Keratinocyte (primary cell): ENCODE measurements at regions not wholly inside any gene's neighbourhood (a gene's known extent, or its start where the extent isn't known, plus 50 kb on each side); places are given as distances from the start of the nearest gene placed in this dataset.

ENCODE experiments used
- DNase-seq: peaks from one replicate; pipeline ENCODE4 v3.0.0-alpha.2; 2011; ENCODE audit warnings: low read depth, missing footprints, low spot score
- FAIRE-seq: peaks from 2 replicates; lab custom pipeline; 2011; peaks lifted over from hg19 to GRCh38; lab: Jason Lieb, UNC
- H2AFZ ChIP-seq: 2 replicates; pipeline ENCODE4 v1.6.0; 2012; ENCODE audit warnings: low read length, control low read depth, inconsistent platforms; ENCODE audit not compliant: control insufficient read depth
- H3K27ac ChIP-seq: 2 replicates; pipeline ENCODE4 v1.5.1; 2011; ENCODE audit warnings: low read length; ENCODE audit not compliant: control insufficient read depth, insufficient read depth
- H3K27me3 ChIP-seq: 3 replicates; pipeline ENCODE4 v1.6.0; 2011; ENCODE audit warnings: low read length; ENCODE audit not compliant: control insufficient read depth, insufficient read depth; ENCODE audit errors: extremely low read depth
- H3K36me3 ChIP-seq, 2 experiments: 2 replicates in 1 of 2; 3 replicates in 1 of 2; pipeline ENCODE4 v1.5.1; 2011; ENCODE audit warnings: low read length in 2 of 2, mild to moderate bottlenecking in 1 of 2; ENCODE audit not compliant: control insufficient read depth in 2 of 2, insufficient read depth in 2 of 2; ENCODE audit errors: extremely low read depth in 1 of 2
- H3K4me1 ChIP-seq: 3 replicates; pipeline ENCODE4 v1.5.1; 2011; ENCODE audit warnings: low read length; ENCODE audit not compliant: control insufficient read depth, insufficient read depth; ENCODE audit errors: extremely low read depth
- H3K4me2 ChIP-seq: 3 replicates; pipeline ENCODE4 v1.6.0; 2011; ENCODE audit warnings: low read depth, low read length; ENCODE audit not compliant: control insufficient read depth, insufficient read depth; ENCODE audit errors: extremely low read depth
- H3K4me3 ChIP-seq, 3 experiments: fragments of 200-600 bp in 1 of 3; sonication (generic) in 1 of 3; 2 replicates in 2 of 3; 3 replicates in 1 of 3; pipeline ENCODE4 v1.5.1; 2011 to 2016; ENCODE audit warnings: low read length in 3 of 3, mild to moderate bottlenecking in 3 of 3, control low read depth in 2 of 3, inconsistent platforms in 1 of 3, low read depth in 1 of 3, mixed read lengths in 1 of 3, mixed run types in 1 of 3, moderate library complexity in 1 of 3; ENCODE audit not compliant: control insufficient read depth in 2 of 3, insufficient read depth in 2 of 3; ENCODE audit errors: extremely low read depth in 1 of 3
- H3K79me2 ChIP-seq: 2 replicates; pipeline ENCODE4 v1.6.0; 2012; ENCODE audit warnings: low read length; ENCODE audit not compliant: control insufficient read depth, insufficient read depth
- H3K9ac ChIP-seq: 3 replicates; pipeline ENCODE4 v1.6.0; 2011; ENCODE audit warnings: low read length; ENCODE audit not compliant: control insufficient read depth, insufficient read depth; ENCODE audit errors: extremely low read depth
- H3K9me1 ChIP-seq: 3 replicates; pipeline ENCODE4 v1.6.0; 2011; ENCODE audit warnings: low read length; ENCODE audit not compliant: control insufficient read depth, insufficient read depth; ENCODE audit errors: extremely low read depth
- H3K9me3 ChIP-seq: 2 replicates; pipeline ENCODE4 v1.5.1; 2012; ENCODE audit warnings: low read depth, low read length; ENCODE audit not compliant: control insufficient read depth
- H4K20me1 ChIP-seq: 3 replicates; pipeline ENCODE4 v1.6.0; 2011; ENCODE audit warnings: low read length; ENCODE audit not compliant: control insufficient read depth, insufficient read depth; ENCODE audit errors: extremely low read depth
- EZH2 ChIP-seq: IDR thresholded peaks from one replicate; pipeline ENCODE4 v1.6.1; 2012; ENCODE audit warnings: inconsistent platforms, mild to moderate bottlenecking, low read length, moderate library complexity
- dilution Hi-C: fragments of 300-500 bp; cut with MboI; formaldehyde crosslinking; loops from one replicate; pipeline ENCODE4 v1.7.0; 2020; ENCODE audit warnings: low sequenced_read_pairs; ENCODE audit not compliant: extremely low pct_ligation_motif_present
- TF ChIP-seq, protein P1 (sequence below), 3 experiments: IDR thresholded peaks in 1 of 3; conservative IDR thresholded peaks in 1 of 3; optimal IDR thresholded peaks in 1 of 3; 2 replicates in 2 of 3; 3 replicates in 1 of 3; pipeline versions ENCODE3 to v1.5.1; 2011; ENCODE audit warnings: low read length in 3 of 3, mild to moderate bottlenecking in 3 of 3, moderate library complexity in 2 of 3, control low read depth in 1 of 3, inconsistent platforms in 1 of 3; ENCODE audit not compliant: insufficient read depth in 2 of 3; ENCODE audit errors: extremely low read depth in 1 of 3

GRCh38 chr11:95435192-95435591 is 204.2 kb upstream of the SESN3 start:
- peaks cover 3% of the 10 kb centered on the region for H3K4me1 ChIP-seq
- no peak overlapping the region for H3K27ac ChIP-seq
- H3K4me2 ChIP-seq: no peak overlapping the region
- dilution Hi-C loops: no loop called here
- H4K20me1 ChIP-seq: no peaks in the 10 kb centered on the region
- H3K79me2 ChIP-seq: no peaks in the 10 kb centered on the region
- no peak overlapping the region for H3K9ac ChIP-seq
- no peaks in the 10 kb centered on the region for H3K36me3 ChIP-seq
- H3K9me3 ChIP-seq: no peaks in the 10 kb centered on the region
- TF ChIP-seq EZH2: no peak
- no peak overlapping the region for H3K4me3 ChIP-seq
- H3K27me3 ChIP-seq: no peaks in the 10 kb centered on the region
- DNase-seq (no peak), FAIRE-seq (no peak)
- H2AFZ ChIP-seq: no peak overlapping the region
- H3K9me1 ChIP-seq: no peaks in the 10 kb centered on the region

DNA sequence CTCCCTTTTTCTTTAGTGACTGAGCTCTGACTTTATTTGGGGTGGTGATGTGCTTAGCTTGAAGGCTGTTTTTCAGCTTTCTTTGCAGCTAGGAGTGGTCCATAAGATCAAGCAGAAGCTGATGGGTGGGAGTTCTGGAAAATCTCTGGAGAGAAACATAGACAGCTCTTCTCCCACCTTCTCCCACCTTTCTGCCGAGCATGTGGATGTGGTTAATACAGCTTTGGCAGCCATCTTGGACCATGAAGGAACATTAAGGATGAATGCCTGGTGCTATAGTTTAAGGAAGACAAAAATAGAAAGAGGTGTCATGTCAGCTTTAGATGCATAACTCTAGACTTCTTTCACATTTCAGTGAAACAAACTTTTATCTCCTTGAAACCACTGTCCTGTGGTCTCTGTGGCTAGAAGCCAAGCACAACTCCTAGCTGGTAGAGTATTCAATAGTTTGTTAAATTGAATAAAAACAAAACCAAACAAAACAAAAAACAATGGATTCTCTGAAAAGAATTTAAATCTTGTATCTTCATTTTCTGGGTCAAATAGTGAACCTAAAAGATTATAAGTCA is 203.6 kb upstream of the SESN3 start:
- peaks cover 3% of the 10 kb centered on the region for H3K4me1 ChIP-seq
- no peaks in the 10 kb centered on the region for H3K9me1 ChIP-seq
- H3K79me2 ChIP-seq: no peaks in the 10 kb centered on the region
- dilution Hi-C loops: no loop called here
- FAIRE-seq (no peak), DNase-seq (no peak)
- H4K20me1 ChIP-seq: no peaks in the 10 kb centered on the region
- H3K27me3 ChIP-seq: no peaks in the 10 kb centered on the region
- no peaks in the 10 kb centered on the region for H3K36me3 ChIP-seq
- H3K27ac ChIP-seq: no peak overlapping the region
- H3K9ac ChIP-seq: no peak overlapping the region
- no peak overlapping the region for H2AFZ ChIP-seq
- H3K4me3 ChIP-seq: no peak overlapping the region
- H3K9me3 ChIP-seq: no peaks in the 10 kb centered on the region
- TF ChIP-seq, protein P1, sequence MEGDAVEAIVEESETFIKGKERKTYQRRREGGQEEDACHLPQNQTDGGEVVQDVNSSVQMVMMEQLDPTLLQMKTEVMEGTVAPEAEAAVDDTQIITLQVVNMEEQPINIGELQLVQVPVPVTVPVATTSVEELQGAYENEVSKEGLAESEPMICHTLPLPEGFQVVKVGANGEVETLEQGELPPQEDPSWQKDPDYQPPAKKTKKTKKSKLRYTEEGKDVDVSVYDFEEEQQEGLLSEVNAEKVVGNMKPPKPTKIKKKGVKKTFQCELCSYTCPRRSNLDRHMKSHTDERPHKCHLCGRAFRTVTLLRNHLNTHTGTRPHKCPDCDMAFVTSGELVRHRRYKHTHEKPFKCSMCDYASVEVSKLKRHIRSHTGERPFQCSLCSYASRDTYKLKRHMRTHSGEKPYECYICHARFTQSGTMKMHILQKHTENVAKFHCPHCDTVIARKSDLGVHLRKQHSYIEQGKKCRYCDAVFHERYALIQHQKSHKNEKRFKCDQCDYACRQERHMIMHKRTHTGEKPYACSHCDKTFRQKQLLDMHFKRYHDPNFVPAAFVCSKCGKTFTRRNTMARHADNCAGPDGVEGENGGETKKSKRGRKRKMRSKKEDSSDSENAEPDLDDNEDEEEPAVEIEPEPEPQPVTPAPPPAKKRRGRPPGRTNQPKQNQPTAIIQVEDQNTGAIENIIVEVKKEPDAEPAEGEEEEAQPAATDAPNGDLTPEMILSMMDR (optimal IDR thresholded peaks at IDR 0.05 in 1 of 3, IDR thresholded peaks at IDR 0.05 in 1 of 3, conservative IDR thresholded peaks at IDR 0.05 in 1 of 3; ENCODE audit: extremely low read depth in 1 of 3, insufficient read depth in 2 of 3, low read length in 3 of 3): no peak
- no peak for TF ChIP-seq EZH2
- H3K4me2 ChIP-seq: no peak overlapping the region

DNA sequence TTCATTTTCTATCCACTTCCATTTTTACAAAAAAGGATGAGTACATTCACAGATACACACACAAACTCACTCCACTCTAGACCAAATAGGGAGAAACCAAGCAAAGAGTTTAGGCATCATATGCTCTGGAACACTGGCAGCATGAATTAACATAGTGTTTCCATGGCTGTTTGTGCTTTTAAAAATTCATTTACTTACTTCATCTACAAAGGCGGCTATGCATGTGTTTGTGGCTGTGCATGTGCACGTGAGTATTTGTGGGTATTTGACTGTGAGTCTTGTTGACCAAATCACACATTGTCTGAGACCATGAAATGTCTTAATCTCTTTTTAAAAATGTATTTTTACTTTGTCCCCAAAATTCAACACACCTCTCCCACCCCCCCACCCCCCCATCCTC is 203.0 kb upstream of the SESN3 start:
- FAIRE-seq: no peak
- H3K4me3 ChIP-seq: no peak overlapping the region
- TF ChIP-seq EZH2: no peak
- TF ChIP-seq, protein P1 (optimal IDR thresholded peaks at IDR 0.05 in 1 of 3, IDR thresholded peaks at IDR 0.05 in 1 of 3, conservative IDR thresholded peaks at IDR 0.05 in 1 of 3; ENCODE audit: extremely low read depth in 1 of 3, insufficient read depth in 2 of 3, low read length in 3 of 3): no peak

More for the DNA sequence above, 203.0 kb upstream of the SESN3 start:
- Histone ChIP-seq H3K9me1 (no peaks in the 10 kb centered on the region), H3K27me3 (no peaks in the 10 kb centered on the region), H3K9me3 (no peaks in the 10 kb centered on the region), H3K4me1 (peaks cover 7% of the 10 kb centered on the region), H3K79me2 (no peaks in the 10 kb centered on the region), H3K9ac (no peak overlapping the region), H4K20me1 (no peaks in the 10 kb centered on the region), H3K4me2 (no peak overlapping the region), H2AFZ (no peak overlapping the region), H3K27ac (no peak overlapping the region), H3K36me3 (no peaks in the 10 kb centered on the region)
- DNase-seq: no peak
- dilution Hi-C loops: no loop called here
